ENCODE measurements at regions not wholly inside any gene's neighbourhood (a gene's known extent, or its start where the extent isn't known, plus 50 kb on each side); places are given as distances from the start of the nearest gene placed in this dataset.
A peak's percentile ranks its signal among the peaks of the same experiment; 100 is the strongest.

- no peak overlapping the region for H3K4me2 ChIP-seq (ENCODE audit: insufficient read depth, insufficient read length, low read length)
- no peak overlapping the region for H3T11ph ChIP-seq (ENCODE audit: low read length)
- no peak overlapping the region for H3K18ac ChIP-seq (ENCODE audit: insufficient read length, low read depth, low read length)
- Mint-ChIP-seq H3K9me3 (no peaks in the 10 kb centered on the region), H3K4me1 (no peaks in the 10 kb centered on the region), H3K36me3 (ENCODE audit: insufficient read depth in 1 of 3, low read depth in 3 of 3) (no peaks in the 10 kb centered on the region), H3K27me3 (ENCODE audit: low read depth) (no peaks in the 10 kb centered on the region), H3K4me3 (no peak overlapping the region), H3K27ac (no peak overlapping the region)
- H2AFZ ChIP-seq (ENCODE audit: low read length): no peak overlapping the region
- no peak overlapping the region for H2BK120ac ChIP-seq (ENCODE audit: low read depth, low read length, poor library complexity, severe bottlenecking)
- H4K8ac ChIP-seq (replicated peaks; ENCODE audit: insufficient read length, low read depth, low read length): no peak overlapping the region
- TF ChIP-seq CTCF (conservative IDR thresholded peaks at IDR 0.05): peak; percentile 54
- no CpG with 5 or more reads among the region's 10 CpGs for WGBS (ENCODE audit: extremely low coverage, insufficient read length, low lambda C conversion rate)
- H2BK12ac ChIP-seq (ENCODE audit: insufficient read length, low read depth, low read length): no peak overlapping the region
- H2BK15ac ChIP-seq (ENCODE audit: low read depth, low read length): no peak overlapping the region
- H4K20me1 ChIP-seq (ENCODE audit: control insufficient read depth, insufficient read depth, insufficient read length): no peaks in the 10 kb centered on the region
- no peak overlapping the region for H3K14ac ChIP-seq (ENCODE audit: insufficient read depth, low read length)
- DNase-seq: no peak
- no peak overlapping the region for H4K91ac ChIP-seq (ENCODE audit: insufficient read length, low read depth, low read length)
- H4K5ac ChIP-seq (ENCODE audit: insufficient read length, low read depth, low read length): no peak overlapping the region
- H3K9ac ChIP-seq (ENCODE audit: extremely low read depth, insufficient read length, low read length): no peak overlapping the region
- no peaks in the 10 kb centered on the region for H3K4me1 ChIP-seq (ENCODE audit: insufficient read depth, low read length)
- no peaks in the 10 kb centered on the region for H3K79me1 ChIP-seq (ENCODE audit: insufficient read depth, low read depth, low read length, poor library complexity, severe bottlenecking)
- H2AK5ac ChIP-seq (ENCODE audit: insufficient read length, low read length): no peak overlapping the region
- H2BK5ac ChIP-seq (ENCODE audit: insufficient read length, low read length): no peak overlapping the region
- no peak overlapping the region for H2BK20ac ChIP-seq (ENCODE audit: low read depth, low read length, poor library complexity, severe bottlenecking)
- H3K23ac ChIP-seq (ENCODE audit: insufficient read length, low read depth, low read length): no peak overlapping the region
- no peaks in the 10 kb centered on the region for H3K27me3 ChIP-seq (ENCODE audit: insufficient read depth, low read length)
- H3K56ac ChIP-seq (ENCODE audit: insufficient read length, low read depth, low read length): no peak overlapping the region
- no peak overlapping the region for H3K27ac ChIP-seq (ENCODE audit: insufficient read length, low read depth, low read length)
- no peaks in the 10 kb centered on the region for H3K9me3 ChIP-seq (ENCODE audit: control insufficient read depth, low read depth, low read length)
- H3K4ac ChIP-seq (ENCODE audit: low read depth, low read length): no peak overlapping the region
- H3K79me2 ChIP-seq (ENCODE audit: insufficient read depth, low read length): no peaks in the 10 kb centered on the region
- H3K23me2 ChIP-seq (ENCODE audit: insufficient read length, low read depth, low read length, poor library complexity, severe bottlenecking): no peaks in the 10 kb centered on the region
Observed at GRCh38 chr17:20779521-20779920, 200.0 kb downstream of the CDRT15L2 start.

Measured in H9 (cell line).